Activated naive CD8-positive, alpha-beta T cell treated with anti-CD3 and anti-CD28 coated beads, Interleukin-2, amount 50 U/mL, for 24 hours (primary cell): ENCODE measurements at regions not wholly inside any gene's neighbourhood (a gene's known extent, or its start where the extent isn't known, plus 50 kb on each side); places are given as distances from the start of the nearest gene placed in this dataset.
A peak's percentile ranks its signal among the peaks of the same experiment; 100 is the strongest.

Experiments used
- ATAC-seq: fragments of 150-1000 bp; cut with Tn5 transposase; one replicate; pipeline ENCODE4 v1.10.0; 2021
- DNase-seq: peaks from one replicate; pipeline ENCODE4 v3.0.0; 2021
- H3K27ac Mint-ChIP-seq: one replicate; pipeline ENCODE4 v1.8.0; 2021; ENCODE audit warnings: mild to moderate bottlenecking, mixed read lengths
- H3K27me3 Mint-ChIP-seq: one replicate; pipeline ENCODE4 v1.8.0; 2021; ENCODE audit warnings: mixed read lengths
- H3K36me3 Mint-ChIP-seq: one replicate; pipeline ENCODE4 v1.8.0; 2021; ENCODE audit warnings: low read depth, mixed read lengths
- H3K4me1 Mint-ChIP-seq: one replicate; pipeline ENCODE4 v1.8.0; 2021; ENCODE audit warnings: mixed read lengths
- H3K4me3 Mint-ChIP-seq: one replicate; pipeline ENCODE4 v1.8.0; 2021; ENCODE audit warnings: mild to moderate bottlenecking, moderate library complexity, mixed read lengths
- H3K9me3 Mint-ChIP-seq: one replicate; pipeline ENCODE4 v1.8.0; 2021; ENCODE audit warnings: mixed read lengths

DNA sequence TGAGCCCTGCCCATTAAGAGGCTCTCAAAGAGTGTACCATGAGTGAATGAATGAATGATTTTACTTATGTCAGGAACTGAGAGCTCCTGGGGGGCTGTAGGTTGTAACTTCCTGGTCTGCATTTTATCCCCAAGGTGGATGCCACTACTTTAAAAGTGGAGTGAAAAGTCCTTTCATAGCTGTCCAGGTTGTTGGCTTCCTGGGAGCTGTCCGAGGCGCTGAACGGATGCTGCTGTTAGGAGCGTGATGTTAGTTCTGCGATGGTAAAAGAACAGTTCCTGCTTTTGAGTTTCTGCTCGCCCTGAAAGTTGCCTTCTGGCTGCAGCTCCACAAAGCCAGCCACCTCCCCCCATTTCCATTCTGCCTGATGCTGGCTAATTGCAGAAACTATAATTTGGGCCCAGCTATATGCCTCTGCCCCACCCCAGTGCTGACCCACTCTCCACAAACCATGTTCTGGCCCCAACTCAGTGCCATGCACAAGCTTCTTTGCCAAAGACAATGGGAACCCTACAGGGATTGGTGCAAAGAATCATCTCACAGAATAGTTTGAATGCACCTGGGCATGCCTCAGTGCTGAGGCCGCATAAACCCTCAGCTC lies 330.9 kb upstream of the CDH4 start:
- Mint-ChIP-seq H3K27ac (no peak overlapping the region), H3K4me3 (no peak overlapping the region), H3K36me3 (no peaks in the 10 kb centered on the region), H3K9me3 (peaks cover 6% of the 10 kb centered on the region), H3K27me3 (no peaks in the 10 kb centered on the region), H3K4me1 (no peaks in the 10 kb centered on the region)
- DNase-seq (peak; percentile 24), ATAC-seq (no peak)

DNA sequence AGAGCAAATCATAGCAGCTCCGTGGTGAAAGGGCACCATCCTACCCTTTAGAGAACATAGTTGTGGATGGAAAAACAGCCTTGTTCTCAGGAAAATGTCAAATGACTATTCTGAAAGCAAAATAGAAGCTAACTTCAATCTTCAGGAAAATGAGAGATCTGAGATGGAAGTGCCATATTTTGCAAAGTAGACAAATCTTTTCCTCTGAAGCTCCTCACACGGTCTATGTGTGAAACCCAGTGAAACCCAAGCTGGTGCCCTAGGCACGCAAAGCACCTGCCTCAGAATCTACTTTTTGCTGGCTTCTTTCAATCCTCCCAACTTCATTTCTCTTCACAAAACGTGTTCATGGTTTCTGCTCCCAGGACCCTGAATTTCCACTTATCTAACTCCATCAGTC lies 325.2 kb upstream of the CDH4 start:
- no peaks in the 10 kb centered on the region for H3K4me1 Mint-ChIP-seq
- no peak overlapping the region for H3K27ac Mint-ChIP-seq
- no peak for DNase-seq
- no peaks in the 10 kb centered on the region for H3K9me3 Mint-ChIP-seq
- no peak for ATAC-seq
- no peak overlapping the region for H3K4me3 Mint-ChIP-seq
- H3K27me3 Mint-ChIP-seq: peaks cover 5% of the 10 kb centered on the region
- no peaks in the 10 kb centered on the region for H3K36me3 Mint-ChIP-seq

DNA sequence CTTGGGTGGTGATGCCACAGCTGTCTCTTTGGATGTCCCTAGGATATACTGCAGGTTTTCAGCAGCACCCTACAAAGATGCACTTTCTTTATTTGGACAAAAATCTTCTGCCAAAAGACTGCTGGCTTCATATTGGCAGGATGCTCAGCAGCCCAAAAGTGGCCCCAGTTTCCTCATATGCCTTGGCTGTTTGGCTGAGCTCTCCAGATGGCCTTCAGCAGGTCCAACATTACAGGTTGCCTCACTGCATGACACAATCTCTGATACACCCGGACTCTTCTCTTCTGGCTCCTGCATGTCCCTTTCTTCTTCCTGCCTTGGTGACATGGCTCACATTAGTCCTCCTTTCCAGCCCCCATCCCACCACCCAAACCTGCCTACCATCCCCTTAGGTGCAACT lies 323.7 kb upstream of the CDH4 start:
- Mint-ChIP-seq H3K9me3 (no peaks in the 10 kb centered on the region), H3K4me3 (no peak overlapping the region), H3K27ac (no peak overlapping the region), H3K4me1 (no peaks in the 10 kb centered on the region), H3K36me3 (no peaks in the 10 kb centered on the region), H3K27me3 (peaks cover 5% of the 10 kb centered on the region)
- DNase-seq (no peak), ATAC-seq (no peak)

DNA sequence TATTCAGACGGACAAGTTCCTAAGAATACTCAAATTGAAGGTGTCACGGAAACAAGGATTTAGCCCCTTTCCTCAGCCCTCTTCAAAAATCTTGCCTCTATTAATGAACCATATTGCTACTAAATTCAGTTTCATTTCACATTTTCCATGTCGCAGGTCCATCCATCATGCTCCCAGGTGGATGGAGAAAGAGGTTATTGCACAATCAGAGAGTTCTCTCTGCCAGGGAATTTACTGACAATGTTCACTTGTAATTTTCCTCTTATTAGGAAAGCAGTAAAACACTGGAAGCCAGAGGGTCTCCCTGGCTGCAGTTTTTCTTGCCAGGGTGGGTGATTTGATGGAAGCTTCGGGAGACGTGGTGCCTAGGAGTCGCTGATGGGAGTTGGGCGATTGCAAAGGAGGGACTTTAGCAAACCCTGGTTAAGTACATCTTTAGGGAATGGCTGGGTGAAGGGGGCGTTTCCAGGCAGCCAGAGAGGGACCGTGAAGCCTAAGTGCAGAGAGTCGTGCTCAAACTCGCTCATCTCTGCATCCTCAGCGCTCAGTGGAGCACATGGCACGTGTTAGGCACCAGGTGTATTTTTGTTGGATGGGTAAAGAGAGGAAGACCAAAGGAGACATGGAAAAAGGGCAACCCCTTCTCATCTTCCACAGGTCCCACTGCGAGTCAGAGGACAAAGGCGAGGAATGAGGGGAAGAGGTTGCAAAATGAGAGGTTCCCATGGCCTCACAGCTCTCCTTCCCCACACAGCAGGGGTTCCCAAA lies 321.9 kb upstream of the CDH4 start:
- DNase-seq: no peak
- H3K9me3 Mint-ChIP-seq: no peaks in the 10 kb centered on the region
- no peak for ATAC-seq
- H3K27me3 Mint-ChIP-seq: peaks cover 5% of the 10 kb centered on the region
- no peaks in the 10 kb centered on the region for H3K4me1 Mint-ChIP-seq
- H3K36me3 Mint-ChIP-seq: no peaks in the 10 kb centered on the region
- H3K27ac Mint-ChIP-seq: no peak overlapping the region
- no peak overlapping the region for H3K4me3 Mint-ChIP-seq

DNA sequence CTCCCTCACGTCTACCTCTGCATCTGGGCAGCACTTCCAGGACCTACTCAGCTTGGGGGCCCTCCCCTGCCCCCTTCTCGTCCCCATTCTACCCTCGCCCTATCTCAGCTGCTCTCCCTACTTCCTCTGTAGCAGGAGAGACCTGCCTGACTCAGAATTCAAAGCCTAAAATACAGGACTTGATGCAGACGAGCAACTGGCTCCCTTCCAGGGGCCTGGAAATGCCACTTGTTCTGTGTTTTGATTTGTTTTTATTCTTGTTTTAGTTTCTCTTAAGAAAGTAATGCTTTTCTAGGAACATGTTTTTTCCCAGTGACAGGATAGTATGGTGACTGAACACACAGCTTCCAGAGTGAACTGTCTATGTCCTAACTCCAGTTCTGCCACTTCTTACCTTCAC lies 320.4 kb upstream of the CDH4 start:
- no peak overlapping the region for H3K4me3 Mint-ChIP-seq
- ATAC-seq: no peak
- no peak for DNase-seq
- no peaks in the 10 kb centered on the region for H3K9me3 Mint-ChIP-seq
- no peak overlapping the region for H3K27ac Mint-ChIP-seq
- no peaks in the 10 kb centered on the region for H3K36me3 Mint-ChIP-seq
- peaks cover 5% of the 10 kb centered on the region for H3K27me3 Mint-ChIP-seq
- H3K4me1 Mint-ChIP-seq: no peaks in the 10 kb centered on the region

DNA sequence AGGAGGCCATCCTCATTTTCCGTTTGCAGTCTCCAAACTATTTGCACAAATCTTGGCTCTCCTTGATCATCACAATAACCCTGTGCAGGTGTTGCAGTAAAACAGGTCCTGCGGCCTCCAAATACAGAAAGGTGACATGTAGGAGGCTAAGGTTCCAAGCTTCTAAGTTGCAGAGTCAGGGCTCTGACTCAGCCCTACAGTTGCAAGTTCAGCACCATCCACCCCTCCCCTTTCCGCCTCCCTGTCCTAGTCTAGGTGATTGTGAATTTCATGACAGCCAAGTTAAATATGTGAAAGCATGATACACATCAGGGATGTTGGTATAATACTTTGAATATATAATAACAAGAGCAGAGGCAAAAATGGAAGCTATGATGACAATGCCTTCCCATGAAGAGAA lies 317.3 kb upstream of the CDH4 start:
- no peak for ATAC-seq
- Mint-ChIP-seq H3K9me3 (no peaks in the 10 kb centered on the region), H3K4me1 (no peaks in the 10 kb centered on the region), H3K36me3 (no peaks in the 10 kb centered on the region), H3K27ac (no peak overlapping the region), H3K27me3 (peaks cover 5% of the 10 kb centered on the region), H3K4me3 (no peak overlapping the region)
- no peak for DNase-seq

DNA sequence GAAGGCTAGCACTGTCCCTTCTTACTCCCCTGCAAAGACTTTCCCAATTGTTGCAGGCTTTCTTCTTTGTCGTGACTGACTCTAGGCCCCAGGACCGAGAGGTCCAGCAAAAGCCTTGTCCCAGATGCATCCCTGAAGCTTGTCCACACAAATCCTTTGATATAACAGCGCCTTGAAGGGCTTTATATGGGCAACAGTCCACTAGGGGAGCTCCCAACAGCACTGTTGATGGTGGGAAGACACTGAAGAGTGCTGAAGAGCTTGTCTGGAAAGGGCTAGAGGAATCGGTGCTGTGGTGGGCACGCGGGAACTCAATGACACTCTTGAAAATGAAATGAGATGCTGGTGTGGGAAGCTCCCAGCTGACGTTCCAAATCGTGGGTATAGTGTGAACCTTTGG lies 316.1 kb upstream of the CDH4 start:
- ATAC-seq: no peak
- no peaks in the 10 kb centered on the region for H3K4me1 Mint-ChIP-seq
- H3K27me3 Mint-ChIP-seq: peaks cover 4% of the 10 kb centered on the region
- no peak overlapping the region for H3K27ac Mint-ChIP-seq
- no peak overlapping the region for H3K4me3 Mint-ChIP-seq
- no peaks in the 10 kb centered on the region for H3K36me3 Mint-ChIP-seq
- no peak for DNase-seq
- H3K9me3 Mint-ChIP-seq: no peaks in the 10 kb centered on the region

DNA sequence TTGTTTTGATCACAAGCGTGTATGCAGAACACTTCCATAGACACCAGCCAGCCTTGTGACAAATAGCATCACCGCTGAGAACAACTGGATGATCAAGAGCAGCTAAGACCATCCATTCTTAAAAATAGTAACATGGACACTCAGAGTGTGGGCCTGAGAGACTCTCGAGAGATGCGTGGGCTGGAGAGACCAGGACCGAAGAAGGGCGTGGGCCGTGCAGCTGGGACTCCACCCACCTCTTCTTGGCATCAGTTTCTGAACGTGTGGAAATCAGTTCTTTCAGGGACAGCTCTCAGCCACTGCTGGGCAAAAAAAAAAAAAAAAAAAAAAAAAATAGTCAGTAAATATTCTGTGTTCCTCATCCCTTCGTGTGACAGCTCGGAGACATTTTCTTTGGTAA lies 314.5 kb upstream of the CDH4 start:
- Mint-ChIP-seq H3K27ac (no peak overlapping the region), H3K9me3 (no peaks in the 10 kb centered on the region)

DNA sequence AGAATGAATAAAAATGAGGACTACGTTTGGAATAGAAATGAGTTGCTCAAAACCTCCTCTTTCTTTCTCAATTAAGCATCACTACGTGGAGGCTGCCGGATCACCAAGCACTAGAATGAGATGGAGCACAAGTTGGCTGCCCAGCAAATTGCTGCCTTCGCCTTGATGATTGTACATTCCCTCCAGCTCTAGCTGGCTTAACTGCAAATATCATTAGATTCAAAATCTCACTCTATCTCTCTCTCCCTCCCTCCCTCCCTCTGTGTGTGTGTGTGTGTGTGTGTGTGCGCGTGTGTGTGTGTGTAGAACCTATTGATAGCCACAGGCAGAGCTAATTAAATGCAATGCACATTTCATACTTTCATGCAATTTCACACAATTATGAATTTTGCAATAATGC lies 310.7 kb upstream of the CDH4 start:
- DNase-seq (no peak), ATAC-seq (no peak)
- H3K4me1 Mint-ChIP-seq: no peaks in the 10 kb centered on the region
- peaks cover 3% of the 10 kb centered on the region for H3K9me3 Mint-ChIP-seq
- H3K27me3 Mint-ChIP-seq: no peaks in the 10 kb centered on the region
- no peak overlapping the region for H3K27ac Mint-ChIP-seq
- H3K4me3 Mint-ChIP-seq: no peak overlapping the region
- no peaks in the 10 kb centered on the region for H3K36me3 Mint-ChIP-seq

More for the DNA sequence above, 314.5 kb upstream of the CDH4 start:
- no peak for ATAC-seq
- no peak for DNase-seq
- Mint-ChIP-seq H3K4me1 (no peaks in the 10 kb centered on the region), H3K4me3 (no peak overlapping the region), H3K36me3 (no peaks in the 10 kb centered on the region), H3K27me3 (no peaks in the 10 kb centered on the region)

DNA sequence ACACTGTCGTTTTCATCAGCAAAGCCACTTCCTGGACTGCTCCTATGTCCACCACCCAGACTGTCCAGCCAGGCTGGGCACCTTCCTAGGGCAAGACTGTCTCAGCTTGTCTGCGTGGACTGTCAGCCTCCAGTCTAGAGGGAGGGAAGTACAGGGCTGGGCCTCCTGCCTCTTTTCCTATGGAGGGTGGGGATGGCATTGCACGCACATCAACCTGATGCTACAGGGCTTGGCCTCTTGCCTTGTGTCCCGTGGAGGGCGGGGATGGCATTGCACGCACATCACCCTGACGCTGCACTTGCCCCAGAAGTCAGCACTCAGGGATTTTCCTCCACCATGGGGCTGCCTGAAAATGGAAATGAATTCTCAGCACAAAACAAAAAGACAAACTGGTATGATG lies 304.2 kb upstream of the CDH4 start:
- Mint-ChIP-seq H3K4me1 (no peaks in the 10 kb centered on the region), H3K36me3 (no peaks in the 10 kb centered on the region), H3K27ac (no peak overlapping the region), H3K9me3 (peaks cover 4% of the 10 kb centered on the region), H3K27me3 (no peaks in the 10 kb centered on the region), H3K4me3 (no peak overlapping the region)
- DNase-seq: no peak
- ATAC-seq: no peak

DNA sequence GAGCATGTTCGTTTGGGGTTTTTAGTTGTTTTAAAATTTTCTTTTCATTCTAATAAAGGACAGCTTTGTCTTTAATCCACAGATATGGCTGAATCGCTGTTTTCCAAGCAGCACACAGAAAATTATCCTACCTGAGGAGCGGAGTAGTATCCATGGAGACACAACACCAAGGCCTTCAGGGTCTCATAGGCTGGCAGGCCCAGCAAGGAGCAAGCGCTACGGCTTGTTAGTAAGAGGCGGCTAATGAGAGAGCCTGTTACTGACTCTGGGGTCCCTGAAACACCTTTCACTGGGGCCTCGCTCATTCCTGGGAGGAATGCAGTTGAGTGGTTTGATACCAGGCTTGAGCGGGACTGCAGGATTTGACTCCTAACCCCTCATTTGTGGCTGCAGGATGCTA lies 303.8 kb upstream of the CDH4 start:
- Mint-ChIP-seq H3K27ac (no peak overlapping the region), H3K4me1 (no peaks in the 10 kb centered on the region), H3K36me3 (no peaks in the 10 kb centered on the region), H3K27me3 (no peaks in the 10 kb centered on the region), H3K4me3 (no peak overlapping the region), H3K9me3 (peaks cover 4% of the 10 kb centered on the region)
- no peak for DNase-seq
- no peak for ATAC-seq

DNA sequence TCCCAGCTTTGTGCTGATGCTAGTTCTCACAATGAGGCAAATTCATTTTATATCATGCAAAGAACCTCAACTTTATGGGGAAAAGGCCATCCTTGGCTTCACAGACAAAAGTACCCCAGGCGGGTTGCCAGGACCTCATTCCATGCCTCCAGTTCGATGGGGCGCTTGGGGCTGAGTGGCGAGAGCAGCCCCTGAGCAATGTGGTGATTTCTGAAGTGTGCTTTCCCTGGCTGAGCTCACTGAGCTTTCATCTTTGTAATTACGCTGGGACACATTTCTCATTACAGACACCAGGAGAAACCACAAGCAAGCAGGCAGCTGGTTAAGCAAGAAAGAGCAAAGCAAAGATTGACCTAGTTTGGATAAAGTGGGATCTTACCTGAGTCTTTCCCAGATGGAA lies 301.5 kb upstream of the CDH4 start:
- Mint-ChIP-seq H3K36me3 (no peaks in the 10 kb centered on the region), H3K27ac (no peak overlapping the region), H3K4me1 (no peaks in the 10 kb centered on the region), H3K27me3 (no peaks in the 10 kb centered on the region), H3K9me3 (peaks cover 4% of the 10 kb centered on the region), H3K4me3 (no peak overlapping the region)
- DNase-seq (no peak), ATAC-seq (no peak)

DNA sequence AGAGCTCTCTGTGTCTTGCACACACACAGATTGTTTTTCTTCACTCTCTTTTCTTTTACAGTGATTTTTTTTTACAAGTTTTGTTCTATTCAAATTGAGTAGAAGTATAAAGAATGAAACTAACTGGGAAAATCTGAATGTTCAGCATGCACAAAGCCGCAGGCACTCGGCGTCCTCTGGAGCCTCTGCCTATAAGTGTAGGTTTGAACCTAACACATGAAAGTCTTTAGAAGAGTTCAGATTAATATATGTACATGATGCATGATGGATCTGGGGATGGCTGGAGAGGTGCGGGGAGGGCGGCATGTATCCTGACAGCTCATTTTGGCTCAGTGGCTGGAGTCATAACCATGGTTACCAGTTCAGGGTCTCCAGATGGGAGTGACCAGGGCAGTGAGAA lies 301.1 kb upstream of the CDH4 start:
- Mint-ChIP-seq H3K9me3 (peaks cover 4% of the 10 kb centered on the region), H3K27ac (no peak overlapping the region), H3K36me3 (no peaks in the 10 kb centered on the region), H3K27me3 (no peaks in the 10 kb centered on the region), H3K4me3 (no peak overlapping the region), H3K4me1 (no peaks in the 10 kb centered on the region)
- no peak for ATAC-seq
- no peak for DNase-seq

DNA sequence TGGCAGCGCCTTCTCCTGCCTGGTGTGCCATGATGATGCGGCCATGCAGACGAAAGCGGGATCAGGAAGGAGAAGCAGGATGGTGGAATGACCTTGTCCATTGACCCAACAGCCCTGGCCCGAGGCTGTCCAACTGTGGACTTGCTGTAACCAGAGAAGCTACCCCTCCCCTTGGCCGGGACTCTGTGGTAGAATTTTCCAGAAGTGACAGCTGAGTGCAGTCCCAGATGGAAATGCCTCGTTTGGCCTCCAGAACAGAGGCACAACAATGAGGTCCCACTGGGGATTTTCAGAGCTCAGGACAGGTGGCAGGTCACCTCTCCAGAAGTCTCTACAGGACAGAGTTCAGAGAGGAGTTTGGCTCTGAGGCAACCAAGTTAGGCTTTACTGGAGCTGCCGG lies 299.2 kb upstream of the CDH4 start:
- peaks cover 3% of the 10 kb centered on the region for H3K9me3 Mint-ChIP-seq
- H3K27ac Mint-ChIP-seq: no peak overlapping the region
- H3K4me3 Mint-ChIP-seq: no peak overlapping the region
- H3K4me1 Mint-ChIP-seq: no peaks in the 10 kb centered on the region
- ATAC-seq: no peak
- H3K36me3 Mint-ChIP-seq: no peaks in the 10 kb centered on the region
- DNase-seq: no peak
- H3K27me3 Mint-ChIP-seq: no peaks in the 10 kb centered on the region

DNA sequence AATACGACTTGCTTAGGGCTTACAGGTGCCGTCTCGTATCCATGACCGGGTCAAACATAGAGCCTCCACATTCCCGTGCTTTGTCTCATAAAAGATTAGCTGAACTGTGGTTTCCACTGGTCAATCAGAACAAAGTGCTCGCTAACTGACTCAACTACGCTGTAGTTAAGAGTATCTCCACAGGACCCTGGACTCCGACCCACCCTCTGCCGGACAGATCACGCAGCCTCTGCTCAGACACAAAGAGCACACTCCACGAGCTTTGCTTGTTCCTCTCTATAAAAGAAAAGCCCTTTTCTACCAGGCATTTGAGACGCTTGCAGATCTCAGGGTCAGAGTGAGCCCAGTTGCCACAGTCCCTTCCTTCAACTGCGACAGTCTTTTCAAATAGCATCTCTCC lies 298.7 kb upstream of the CDH4 start:
- H3K27ac Mint-ChIP-seq: no peak overlapping the region

DNA sequence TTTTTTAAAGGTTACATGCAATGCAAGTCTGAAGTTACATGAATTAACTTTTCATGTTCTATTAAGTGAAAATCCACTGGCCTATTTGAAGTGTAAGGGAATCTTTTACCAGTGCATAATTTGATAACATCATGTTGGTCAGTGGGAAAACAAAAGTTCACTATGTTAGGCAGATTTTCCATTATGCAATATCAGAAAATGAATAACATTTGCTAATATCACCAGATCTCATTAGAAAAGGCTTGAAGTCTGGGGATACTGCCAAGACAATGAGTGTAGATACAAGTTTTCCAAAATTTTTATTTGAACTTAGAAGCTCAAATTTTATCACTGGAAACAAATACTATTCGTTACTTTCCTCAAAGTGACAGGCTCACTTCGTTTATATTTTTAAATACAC lies 296.4 kb upstream of the CDH4 start:
- H3K27me3 Mint-ChIP-seq: no peaks in the 10 kb centered on the region
- H3K36me3 Mint-ChIP-seq: no peaks in the 10 kb centered on the region
- DNase-seq: no peak

More for the DNA sequence above, 298.7 kb upstream of the CDH4 start:
- Mint-ChIP-seq H3K36me3 (no peaks in the 10 kb centered on the region), H3K9me3 (peaks cover 3% of the 10 kb centered on the region), H3K27me3 (no peaks in the 10 kb centered on the region), H3K4me3 (no peak overlapping the region), H3K4me1 (no peaks in the 10 kb centered on the region)
- DNase-seq (no peak), ATAC-seq (no peak)

More for the DNA sequence above, 296.4 kb upstream of the CDH4 start:
- Mint-ChIP-seq H3K27ac (no peak overlapping the region), H3K4me1 (no peaks in the 10 kb centered on the region), H3K9me3 (peaks cover 3% of the 10 kb centered on the region), H3K4me3 (no peak overlapping the region)
- ATAC-seq: no peak
